K562 (cell line): ENCODE measurements at regions not wholly inside any gene's neighbourhood (a gene's known extent, or its start where the extent isn't known, plus 50 kb on each side); places are given as distances from the start of the nearest gene placed in this dataset.

ENCODE experiments used
- CHD4 ChIP-seq: fragments of 200-600 bp; sonication (generic); IDR thresholded peaks from 3 replicates; pipeline ENCODE4 v1.6.1; 2012; ENCODE audit warnings: low read depth, mild to moderate bottlenecking, mixed read lengths, low read length, inconsistent platforms; ENCODE audit not compliant: insufficient read depth, insufficient replicate concordance, poor library complexity, severe bottlenecking
- CTCF ChIP-seq, 3 experiments: IDR thresholded peaks in 2 of 3; conservative IDR thresholded peaks in 1 of 3; 2 replicates each; pipeline ENCODE4 v1.5.1; 2011 to 2012; ENCODE audit warnings: low read length in 3 of 3, mild to moderate bottlenecking in 3 of 3, control low read depth in 2 of 3, improper control_type of control experiment in 1 of 3, inconsistent platforms in 1 of 3, low read depth in 1 of 3, mixed read lengths in 1 of 3, moderate library complexity in 1 of 3; ENCODE audit not compliant: insufficient read depth in 2 of 3
- E2F8 ChIP-seq: fragments of 450-650 bp; IDR thresholded peaks from 2 replicates; pipeline ENCODE4 v1.7.1; 2018; ENCODE audit warnings: mild to moderate bottlenecking, low read depth; ENCODE audit not compliant: partially characterized antibody
- E4F1 ChIP-seq: fragments of 250-450 bp; sonication (Bioruptor Pico); IDR thresholded peaks from 2 replicates; pipeline ENCODE4 v1.5.0; 2021; ENCODE audit warnings: mild to moderate bottlenecking, borderline replicate concordance
- ETV6 ChIP-seq, 3 experiments: fragments of 150-350 bp in 1 of 3; sonication (generic) in 1 of 3; formaldehyde crosslinking in 1 of 3; IDR thresholded peaks; 2 replicates each; pipeline versions ENCODE4 v1.6.1 to v1.8.0; 2014 to 2022; ENCODE audit warnings: borderline replicate concordance in 2 of 3, low read depth in 2 of 3, antibody characterized with exemption in 1 of 3, low read length in 1 of 3, mild to moderate bottlenecking in 1 of 3, missing genetic modification reagents in 1 of 3
- GABPA ChIP-seq: fragments of 200-800 bp; sonication (Bioruptor generic); conservative IDR thresholded peaks from 2 replicates; pipeline ENCODE4 v1.6.1; 2016; ENCODE audit warnings: low read depth, missing genetic modification characterization, missing compliant biosample characterization
- JUND ChIP-seq, 2 experiments: IDR thresholded peaks; 2 replicates in 1 of 2; 3 replicates in 1 of 2; pipeline ENCODE4 v1.6.1; 2011; ENCODE audit warnings: borderline replicate concordance in 2 of 2, low read depth in 2 of 2, low read length in 2 of 2, improper control_type of control experiment in 1 of 2, missing biosample characterization in 1 of 2, missing genetic modification characterization in 1 of 2, missing genetic modification reagents in 1 of 2
- KLF1 ChIP-seq: fragments of 450-650 bp; IDR thresholded peaks from 2 replicates; pipeline ENCODE4 v1.6.1; 2016; ENCODE audit warnings: missing genetic modification characterization, missing compliant biosample characterization
- POLR2A ChIP-seq: fragments of 450-650 bp; conservative IDR thresholded peaks from 2 replicates; pipeline ENCODE4 v1.6.1; 2016
- SREBF2 ChIP-seq: sonication (generic); formaldehyde crosslinking; IDR thresholded peaks from 2 replicates; pipeline ENCODE4 v1.4.0; 2020; ENCODE audit warnings: mild to moderate bottlenecking, missing genetic modification reagents
- ZNF274 ChIP-seq: IDR thresholded peaks from 2 replicates; pipeline ENCODE4 v1.6.1; 2011; ENCODE audit warnings: low read depth, mild to moderate bottlenecking, low read length, moderate library complexity, borderline replicate concordance
- ZNF764 ChIP-seq: fragments of 250-450 bp; sonication (Bioruptor Pico); IDR thresholded peaks from 2 replicates; pipeline ENCODE4 v1.4.0; 2020; ENCODE audit warnings: low read depth, mild to moderate bottlenecking, moderate library complexity

- TF ChIP-seq ZNF274: no peak
- no peak for TF ChIP-seq CTCF (IDR thresholded peaks at IDR 0.05 in 2 of 3, conservative IDR thresholded peaks at IDR 0.05 in 1 of 3; ENCODE audit: insufficient read depth in 2 of 3, low read depth in 1 of 3, low read length in 3 of 3)
- TF ChIP-seq ZNF764 (CRISPR knock-in tag): no peak
- no peak for TF ChIP-seq JUND (IDR thresholded peaks at IDR 0.05; ENCODE audit: borderline replicate concordance, low read depth, low read length)
- TF ChIP-seq JUND (tag; IDR thresholded peaks at IDR 0.05; ENCODE audit: borderline replicate concordance, low read depth, low read length): no peak
- TF ChIP-seq KLF1 (tag): no peak
- TF ChIP-seq POLR2A: no peak
- no peak for TF ChIP-seq GABPA (tag)
- no peak for TF ChIP-seq ETV6 (IDR thresholded peaks at IDR 0.05; ENCODE audit: borderline replicate concordance in 1 of 2, low read depth in 2 of 2, low read length in 1 of 2)
- TF ChIP-seq ETV6 (CRISPR knock-in tag; IDR thresholded peaks at IDR 0.05; ENCODE audit: borderline replicate concordance): no peak
- no peak for TF ChIP-seq E2F8
- TF ChIP-seq E4F1 (CRISPR knock-in tag): no peak
- TF ChIP-seq SREBF2 (CRISPR knock-in tag): no peak
- TF ChIP-seq CHD4: no peak
These were observed 714.3 kb downstream of the ANKRD7 start for GRCh38 chr7:118938845-118939244.
